Putamen (tissue), 1 donor: ENCODE measurements at regions not wholly inside any gene's neighbourhood (a gene's known extent, or its start where the extent isn't known, plus 50 kb on each side); places are given as distances from the start of the nearest gene placed in this dataset.
"Not testable (repeated sequence)": the region's sequence is repeated elsewhere in the genome, so short reads cannot be mapped to it uniquely, and the experiment has no call there.

Experiments
- DNase-seq: peaks from one replicate; pipeline ENCODE4 v3.0.0-alpha.2; 2016; ENCODE audit warnings: low spot score

DNA sequence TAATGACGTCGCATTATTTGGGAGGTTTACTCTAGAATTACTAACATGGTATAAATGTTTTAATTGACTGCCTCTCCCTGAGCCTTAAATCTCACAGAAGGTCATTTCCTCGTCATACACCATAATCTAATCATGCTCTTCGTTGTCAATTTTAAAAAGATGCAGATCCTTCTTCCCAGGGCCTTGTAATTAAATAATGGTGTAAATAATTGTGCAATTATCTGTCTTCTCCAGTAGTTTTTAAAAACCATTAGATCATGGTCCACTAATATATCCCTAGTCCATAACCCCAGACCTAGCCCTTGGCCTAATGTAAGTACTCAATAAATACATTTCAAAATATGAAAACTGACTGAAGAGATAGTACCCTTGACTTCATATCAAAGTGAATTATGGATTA, 181.5 kb upstream of the GNAI1 start:
- no peak for DNase-seq

DNA sequence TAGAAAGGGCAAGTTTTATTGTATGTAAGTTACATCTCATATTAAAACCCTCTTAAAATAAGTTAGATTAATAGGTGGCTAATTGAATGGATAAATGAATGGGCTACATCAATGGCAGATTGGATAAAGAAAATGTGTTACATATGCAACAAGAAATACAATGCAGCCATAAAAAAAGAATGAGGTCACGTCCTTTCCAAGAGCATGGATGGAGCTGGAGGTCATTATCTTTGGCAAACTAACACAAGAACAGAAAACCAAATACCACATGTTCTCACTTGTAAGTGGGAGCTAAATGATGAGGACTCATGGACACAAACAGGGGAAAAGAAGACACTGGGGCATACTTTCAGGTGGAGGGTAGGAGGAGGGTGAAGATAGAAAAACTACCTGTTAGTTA, 182.2 kb upstream of the GNAI1 start:
- DNase-seq = no peak

DNA sequence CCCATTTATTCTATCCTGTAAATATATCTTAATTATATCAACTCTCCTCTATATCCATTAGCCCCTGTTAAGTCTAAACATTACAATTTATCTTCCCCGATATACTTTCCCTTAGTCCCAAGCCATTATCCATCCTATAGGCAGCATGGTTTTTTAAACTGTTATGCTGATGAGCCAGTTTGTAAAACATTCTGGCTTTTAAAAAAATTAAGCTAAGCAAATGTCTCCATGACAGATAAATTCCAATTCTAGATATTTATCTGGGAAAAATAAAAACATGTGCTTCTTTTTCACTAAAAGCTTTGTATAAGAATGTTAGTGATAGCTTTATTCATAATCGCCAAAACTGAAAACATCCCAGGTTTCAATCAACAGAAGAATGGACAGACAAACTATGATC, 183.2 kb upstream of the GNAI1 start:
- DNase-seq = no peak

- DNase-seq = no peak
These were observed 184.9 kb upstream of the GNAI1 start for GRCh38 chr7:79949778-79950177.

GRCh38 chr7:79936281-79936983, 198.2 kb upstream of the GNAI1 start:
- no peak for DNase-seq

GRCh38 chr7:79934727-79935126, 199.9 kb upstream of the GNAI1 start:
- DNase-seq = no peak

- DNase-seq = no peak
These were observed 201.5 kb upstream of the GNAI1 start for GRCh38 chr7:79933144-79933543.

- no peak for DNase-seq
These were observed 204.0 kb upstream of the GNAI1 start for GRCh38 chr7:79930604-79931003.

DNA sequence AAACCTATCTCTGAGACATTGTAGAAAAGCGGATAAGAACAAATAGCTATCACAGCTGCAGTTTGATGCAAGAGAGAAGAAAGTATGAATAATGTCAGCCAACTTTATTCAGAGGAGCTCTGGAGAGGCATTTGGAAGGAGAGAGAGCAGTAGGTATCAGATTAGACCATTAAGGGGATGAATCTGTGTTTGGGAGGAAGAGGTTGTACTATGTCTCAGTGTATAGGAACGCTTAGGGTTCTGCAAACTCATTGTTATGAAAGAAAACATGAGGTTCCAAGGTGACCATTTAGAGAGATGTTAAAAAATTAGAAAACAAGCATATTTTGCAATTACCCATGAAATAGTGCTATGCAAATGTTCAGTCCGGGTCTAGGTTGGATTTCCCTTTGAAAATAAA, 207.5 kb upstream of the GNAI1 start:
- no peak for DNase-seq

DNA sequence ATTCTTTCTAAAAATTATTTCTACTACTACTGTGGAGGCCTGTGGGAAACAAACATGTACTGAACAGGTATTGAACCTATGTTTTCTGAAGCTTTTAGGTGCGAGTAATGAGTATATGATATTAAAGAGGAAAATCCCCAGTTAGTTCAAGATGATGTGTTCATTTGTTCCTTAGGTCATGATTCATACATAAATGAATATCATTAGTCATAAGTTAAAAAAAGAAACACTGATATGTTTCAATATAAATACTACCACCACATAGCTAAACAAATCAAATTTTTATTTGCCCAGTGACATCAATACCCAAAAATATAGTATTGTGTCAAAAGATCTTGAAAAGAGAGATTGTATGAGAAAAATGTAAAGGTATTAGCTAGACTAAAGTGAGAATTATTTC, 210.7 kb upstream of the GNAI1 start:
- DNase-seq = no peak

DNA sequence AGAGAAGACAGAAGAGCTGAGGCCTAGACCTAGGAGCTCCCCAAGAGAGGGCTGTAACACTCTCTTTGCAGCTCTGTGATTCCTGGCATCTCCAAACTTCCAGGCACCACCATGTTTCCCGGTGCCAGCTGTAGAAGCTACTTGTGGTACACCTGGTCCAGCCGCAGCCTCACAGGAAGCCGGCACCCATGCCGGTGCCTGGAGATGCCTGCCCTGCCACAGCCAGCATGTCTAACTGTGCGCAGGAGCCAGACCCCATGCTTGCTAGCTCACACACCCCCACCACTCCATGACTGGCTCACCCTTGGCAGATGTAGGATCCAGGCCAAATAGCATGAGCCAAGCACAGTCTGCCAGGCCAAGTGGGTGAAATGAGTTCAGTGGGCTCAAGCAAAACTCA, 211.7 kb upstream of the GNAI1 start:
- no peak for DNase-seq

DNA sequence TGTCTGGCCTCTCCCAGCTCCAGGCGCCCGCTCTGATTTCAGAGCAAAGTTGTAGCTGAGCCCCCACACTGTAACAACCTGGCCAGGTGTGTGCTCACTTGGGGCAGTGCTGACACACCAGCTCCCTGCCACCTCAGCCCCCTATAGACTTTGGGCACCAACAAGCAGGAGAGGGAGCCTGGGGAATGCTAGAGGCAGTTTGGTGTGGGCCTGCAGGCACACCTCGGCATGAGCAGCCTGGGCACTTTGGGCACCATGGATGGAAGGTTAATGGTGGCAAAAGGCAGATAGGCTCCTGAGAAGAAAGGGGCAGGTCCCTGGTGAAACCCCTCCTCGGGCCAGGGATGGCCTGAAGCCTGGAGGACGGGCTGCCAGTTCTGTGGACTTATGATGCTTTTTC, 212.7 kb upstream of the GNAI1 start:
- no peak for DNase-seq

- DNase-seq = not testable (repeated sequence)
These were observed 216.0 kb upstream of the GNAI1 start for GRCh38 chr7:79918632-79919031.

GRCh38 chr7:79915346-79915745, 219.3 kb upstream of the GNAI1 start:
- DNase-seq = not testable (repeated sequence)

GRCh38 chr7:79912213-79912633, 222.4 kb upstream of the GNAI1 start:
- DNase-seq = no peak

GRCh38 chr7:79911420-79911819, 223.2 kb upstream of the GNAI1 start:
- DNase-seq = no peak

- DNase-seq = no peak
These were observed 225.5 kb upstream of the GNAI1 start for GRCh38 chr7:79909176-79909575.

- no peak for DNase-seq
These were observed 237.5 kb upstream of the GNAI1 start for GRCh38 chr7:79897166-79897565.

- no peak for DNase-seq
These were observed 240.6 kb upstream of the GNAI1 start for GRCh38 chr7:79893991-79894390.

- DNase-seq = no peak
These were observed 251.7 kb upstream of the GNAI1 start for GRCh38 chr7:79882922-79883321.

- DNase-seq = no peak
These were observed 254.3 kb upstream of the GNAI1 start for GRCh38 chr7:79880312-79880711.

DNA sequence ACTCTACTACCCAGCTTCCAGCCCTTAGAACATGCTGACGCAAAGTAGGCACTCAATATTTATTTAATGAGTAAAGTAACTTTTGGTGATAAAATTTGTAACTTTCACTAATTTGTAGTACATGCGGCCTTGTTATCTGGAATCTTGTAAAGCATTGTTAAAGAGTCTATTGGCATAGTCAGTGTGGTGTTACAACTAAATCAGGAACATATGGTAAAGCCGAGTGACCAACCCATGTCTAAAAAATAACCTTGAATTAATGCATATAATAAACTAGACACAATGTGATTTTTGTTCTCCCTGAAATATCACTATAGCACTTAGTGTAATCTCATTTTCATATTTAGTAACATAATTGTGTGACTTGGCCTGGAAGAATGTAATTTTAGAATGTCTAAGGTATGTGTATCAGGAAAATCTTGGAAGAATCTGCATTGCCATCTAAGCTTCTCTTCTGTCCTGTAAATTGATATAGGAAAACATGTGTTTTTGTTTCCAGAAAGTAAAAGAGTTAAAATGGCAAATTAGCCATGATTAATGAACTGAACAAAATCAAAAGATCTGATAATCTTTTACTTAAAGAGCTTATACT, 256.7 kb upstream of the GNAI1 start:
- no peak for DNase-seq

DNA sequence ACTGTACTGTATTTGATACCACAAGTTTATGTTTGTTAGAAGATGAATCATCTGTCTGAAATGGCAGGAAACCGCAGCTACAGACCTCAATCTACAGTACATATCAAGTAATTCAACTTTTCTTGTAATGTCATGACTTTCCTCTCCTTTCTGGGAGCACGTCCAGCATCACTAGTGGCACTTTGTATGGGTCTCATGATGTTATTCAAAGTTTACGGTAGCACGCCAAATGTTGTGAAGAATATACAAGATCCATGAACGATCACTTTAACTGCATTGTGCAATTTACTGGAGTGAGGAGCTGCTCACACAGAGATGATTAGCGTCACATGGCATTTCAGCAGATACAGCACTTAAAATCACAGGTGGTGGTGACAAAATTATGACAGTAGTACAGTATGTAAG, 257.8 kb upstream of the GNAI1 start:
- no peak for DNase-seq

- no peak for DNase-seq
These were observed 259.8 kb upstream of the GNAI1 start for GRCh38 chr7:79874797-79875196.
